Activated CD4-positive, CD25-positive, alpha-beta regulatory T cell treated with anti-CD3 and anti-CD28 coated beads, Interleukin-2, amount 50 U/mL, for 72 hours (primary cell): ENCODE measurements at regions not wholly inside any gene's neighbourhood (a gene's known extent, or its start where the extent isn't known, plus 50 kb on each side); places are given as distances from the start of the nearest gene placed in this dataset.

Experiments used
- DNase-seq: peaks from one replicate; pipeline ENCODE4 v3.0.0; 2021

- DNase-seq, result no peak
Observed at GRCh38 chr16:74232806-74233465, 63.7 kb upstream of the PSMD7 start.

- no peak for DNase-seq
Observed at GRCh38 chr16:74230126-74230525, 66.5 kb upstream of the PSMD7 start.

GRCh38 chr16:74226338-74226954 is 70.2 kb upstream of the PSMD7 start:
- DNase-seq, result no peak

- no peak for DNase-seq
Observed at GRCh38 chr16:74224828-74225612, 71.6 kb upstream of the PSMD7 start.

GRCh38 chr16:74221828-74222227 is 74.8 kb upstream of the PSMD7 start:
- no peak for DNase-seq

- no peak for DNase-seq
Observed at GRCh38 chr16:74219706-74220105, 76.9 kb upstream of the PSMD7 start.

GRCh38 chr16:74218871-74219270 is 77.7 kb upstream of the PSMD7 start:
- DNase-seq, result no peak

- no peak for DNase-seq
Observed at GRCh38 chr16:74216319-74216718, 80.3 kb upstream of the PSMD7 start.

GRCh38 chr16:74215249-74215648 is 81.4 kb upstream of the PSMD7 start:
- DNase-seq, result no peak

- DNase-seq, result no peak
Observed at GRCh38 chr16:74213372-74213771, 83.2 kb upstream of the PSMD7 start.

GRCh38 chr16:74210245-74210644 is 86.4 kb upstream of the PSMD7 start:
- no peak for DNase-seq

- DNase-seq, result no peak
Observed at GRCh38 chr16:74202009-74202408, 94.6 kb upstream of the PSMD7 start.

GRCh38 chr16:74201576-74201975 is 95.0 kb upstream of the PSMD7 start:
- DNase-seq, result no peak

- no peak for DNase-seq
Observed at GRCh38 chr16:74200921-74201320, 95.7 kb upstream of the PSMD7 start.

- DNase-seq, result no peak
Observed at GRCh38 chr16:74199842-74200124, 96.8 kb upstream of the PSMD7 start.

- DNase-seq, result no peak
Observed at GRCh38 chr16:74199066-74199841, 97.4 kb upstream of the PSMD7 start.

- no peak for DNase-seq
Observed at GRCh38 chr16:74192281-74192797, 104.3 kb upstream of the PSMD7 start.

GRCh38 chr16:74190292-74190691 is 106.3 kb upstream of the PSMD7 start:
- DNase-seq, result no peak

- DNase-seq, result no peak
Observed at GRCh38 chr16:74188856-74189255, 107.8 kb upstream of the PSMD7 start.

GRCh38 chr16:74186561-74186971 is 110.0 kb upstream of the PSMD7 start:
- no peak for DNase-seq

- DNase-seq, result no peak
Observed at GRCh38 chr16:74184839-74185238, 111.8 kb upstream of the PSMD7 start.

- DNase-seq, result no peak
Observed at GRCh38 chr16:74183601-74184360, 112.8 kb upstream of the PSMD7 start.
